PC-3 (cell line): ENCODE measurements at regions not wholly inside any gene's neighbourhood (a gene's known extent, or its start where the extent isn't known, plus 50 kb on each side); places are given as distances from the start of the nearest gene placed in this dataset.

Experiments
- CTCF ChIP-seq: fragments of 300-600 bp; sonication (generic); conservative IDR thresholded peaks from 2 replicates; pipeline ENCODE4 v1.5.1; 2017; ENCODE audit warnings: antibody characterized with exemption, low read depth, mild to moderate bottlenecking, low read length
- EZH2 ChIP-seq: fragments of 300-600 bp; sonication (generic); IDR thresholded peaks from one replicate; pipeline ENCODE4 v1.6.1; 2017; ENCODE audit warnings: antibody characterized with exemption, mild to moderate bottlenecking, low read length; ENCODE audit not compliant: unreplicated experiment
- EZH2phosphoT487 ChIP-seq: fragments of 300-600 bp; sonication (generic); IDR thresholded peaks from 2 replicates; pipeline ENCODE4 v1.6.1; 2018; ENCODE audit warnings: mild to moderate bottlenecking, antibody characterized with exemption, low read length, borderline replicate concordance

- TF ChIP-seq EZH2phosphoT487 (no peak), CTCF (no peak), EZH2 (no peak)
Measured at GRCh38 chr4:176988226-176988625, 195.5 kb upstream of the VEGFC start.
